Gastroesophageal sphincter (tissue), 3 donors: ENCODE measurements at regions not wholly inside any gene's neighbourhood (a gene's known extent, or its start where the extent isn't known, plus 50 kb on each side); places are given as distances from the start of the nearest gene placed in this dataset.

ENCODE experiments used
- CTCF ChIP-seq, 4 experiments: fragments of 200-600 bp in 2 of 4; fragments of 450-650 bp in 2 of 4; sonication (generic) in 1 of 4; IDR thresholded peaks; one replicate each; pipeline ENCODE4 v1.5.1; 2017 to 2019; ENCODE audit warnings: antibody characterized with exemption in 4 of 4, mild to moderate bottlenecking in 2 of 4, moderate library complexity in 2 of 4
- POLR2AphosphoS5 ChIP-seq: sonication (generic); formaldehyde crosslinking; IDR thresholded peaks from one replicate; pipeline ENCODE4 v1.6.1; 2017; ENCODE audit warnings: antibody characterized with exemption

- TF ChIP-seq CTCF (IDR thresholded peaks at IDR 0.05): no peak
- TF ChIP-seq POLR2AphosphoS5: no peak
Measured at GRCh38 chr22:49215840-49216239, 611.8 kb downstream of the BRD1 start.
